ENCODE measurements at regions not wholly inside any gene's neighbourhood (a gene's known extent, or its start where the extent isn't known, plus 50 kb on each side); places are given as distances from the start of the nearest gene placed in this dataset.

- Histone ChIP-seq H3K9me3 (ENCODE audit: control insufficient read depth, low read length) (no peaks in the 10 kb centered on the region), H3K36me3 (ENCODE audit: control insufficient read depth, insufficient read depth, low read length) (no peaks in the 10 kb centered on the region), H3K27ac (ENCODE audit: insufficient read depth, low read length, poor library complexity, severe bottlenecking) (no peak overlapping the region)
These were observed 643.6 kb downstream of the HS3ST4 start for GRCh38 chr16:26335236-26335853.

DNA sequence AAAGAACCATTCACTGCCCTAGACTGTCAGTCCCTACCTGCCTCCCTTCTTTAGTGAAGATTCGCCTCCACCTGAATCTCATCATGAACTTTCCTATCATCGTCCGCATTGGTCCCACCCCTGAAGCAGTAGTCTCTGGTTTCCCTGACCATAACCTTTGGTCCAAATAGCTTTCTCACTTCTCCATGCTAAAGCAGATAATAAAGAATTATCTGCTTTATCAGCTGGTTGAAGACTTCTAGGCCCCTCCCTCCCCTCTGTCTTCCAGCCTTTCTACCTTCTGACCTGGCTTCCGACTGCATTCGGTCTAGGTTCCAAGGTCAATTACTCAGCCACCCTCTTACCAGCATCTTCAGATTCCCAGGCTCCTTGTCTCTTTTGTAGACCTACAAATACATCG is 650.9 kb downstream of the HS3ST4 start:
- H3K4me1 ChIP-seq (ENCODE audit: control insufficient read depth, insufficient read depth, low read length, poor library complexity, severe bottlenecking): no peaks in the 10 kb centered on the region
- no peak overlapping the region for H3K4me3 ChIP-seq (ENCODE audit: insufficient read depth, low read depth, low read length, poor library complexity, severe bottlenecking)
- H3K9me3 ChIP-seq (ENCODE audit: control insufficient read depth, low read length): no peaks in the 10 kb centered on the region
- H3K36me3 ChIP-seq (ENCODE audit: control insufficient read depth, insufficient read depth, low read length): no peaks in the 10 kb centered on the region
- DNase-seq: no peak
- H3K27me3 ChIP-seq (replicated peaks; ENCODE audit: control insufficient read depth, insufficient read depth, low read length, poor library complexity, severe bottlenecking): no peaks in the 10 kb centered on the region
- no peak overlapping the region for H3K27ac ChIP-seq (ENCODE audit: insufficient read depth, low read length, poor library complexity, severe bottlenecking)

More at GRCh38 chr16:26335236-26335853, 643.6 kb downstream of the HS3ST4 start:
- DNase-seq: no peak
- no peaks in the 10 kb centered on the region for H3K27me3 ChIP-seq (replicated peaks; ENCODE audit: control insufficient read depth, insufficient read depth, low read length, poor library complexity, severe bottlenecking)
- H3K4me1 ChIP-seq (ENCODE audit: control insufficient read depth, insufficient read depth, low read length, poor library complexity, severe bottlenecking): no peaks in the 10 kb centered on the region
- no peak overlapping the region for H3K4me3 ChIP-seq (ENCODE audit: insufficient read depth, low read depth, low read length, poor library complexity, severe bottlenecking)

- Histone ChIP-seq H3K27me3 (replicated peaks; ENCODE audit: control insufficient read depth, insufficient read depth, low read length, poor library complexity, severe bottlenecking) (no peaks in the 10 kb centered on the region), H3K27ac (ENCODE audit: insufficient read depth, low read length, poor library complexity, severe bottlenecking) (no peak overlapping the region), H3K9me3 (ENCODE audit: control insufficient read depth, low read length) (no peaks in the 10 kb centered on the region), H3K36me3 (ENCODE audit: control insufficient read depth, insufficient read depth, low read length) (no peaks in the 10 kb centered on the region), H3K4me1 (ENCODE audit: control insufficient read depth, insufficient read depth, low read length, poor library complexity, severe bottlenecking) (no peaks in the 10 kb centered on the region), H3K4me3 (ENCODE audit: insufficient read depth, low read depth, low read length, poor library complexity, severe bottlenecking) (no peak overlapping the region)
- no peak for DNase-seq
These were observed 652.5 kb downstream of the HS3ST4 start for GRCh38 chr16:26344240-26344776.

DNA sequence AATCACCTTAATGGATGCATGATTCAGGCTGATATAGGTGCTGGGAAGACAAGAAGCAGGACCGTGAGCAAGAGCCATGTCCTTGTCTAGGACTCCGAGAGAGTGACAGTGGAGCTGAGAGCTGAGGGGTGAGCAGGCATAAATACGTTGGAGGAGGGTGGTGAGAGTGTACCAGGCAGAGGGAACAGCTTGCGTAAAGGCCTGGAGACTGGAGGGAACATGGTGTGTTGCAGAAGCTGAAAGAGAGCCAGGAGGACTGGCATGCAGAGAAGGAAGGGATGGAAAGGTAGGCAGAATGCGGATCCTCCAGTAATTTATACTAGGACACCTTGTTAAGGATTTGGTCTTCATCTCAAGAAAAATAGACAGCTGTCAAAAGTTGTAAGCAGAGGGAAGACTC is 653.2 kb downstream of the HS3ST4 start:
- Histone ChIP-seq H3K36me3 (ENCODE audit: control insufficient read depth, insufficient read depth, low read length) (no peaks in the 10 kb centered on the region), H3K27me3 (replicated peaks; ENCODE audit: control insufficient read depth, insufficient read depth, low read length, poor library complexity, severe bottlenecking) (no peaks in the 10 kb centered on the region), H3K9me3 (ENCODE audit: control insufficient read depth, low read length) (no peaks in the 10 kb centered on the region), H3K27ac (ENCODE audit: insufficient read depth, low read length, poor library complexity, severe bottlenecking) (no peak overlapping the region), H3K4me3 (ENCODE audit: insufficient read depth, low read depth, low read length, poor library complexity, severe bottlenecking) (no peak overlapping the region), H3K4me1 (ENCODE audit: control insufficient read depth, insufficient read depth, low read length, poor library complexity, severe bottlenecking) (no peaks in the 10 kb centered on the region)
- no peak for DNase-seq

DNA sequence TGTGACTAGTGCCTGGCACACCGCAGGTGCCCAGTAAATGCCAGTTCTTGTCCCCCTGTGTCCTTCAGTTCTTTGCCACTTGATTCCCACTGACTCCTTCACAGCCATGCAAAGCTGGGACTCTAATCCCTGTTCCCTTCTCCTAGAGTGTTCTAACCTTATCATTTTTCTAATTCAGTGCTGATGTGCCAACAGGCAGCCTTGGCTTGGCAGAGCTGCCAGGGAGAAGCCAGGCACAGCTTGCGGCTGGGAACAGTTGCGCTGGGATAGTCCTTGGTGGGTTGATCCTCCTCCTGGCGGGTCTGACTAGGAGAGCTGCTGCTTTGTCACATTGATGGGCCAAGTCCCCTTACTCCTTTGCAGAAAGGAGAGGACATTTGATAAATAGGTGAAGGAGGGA is 654.2 kb downstream of the HS3ST4 start:
- Histone ChIP-seq H3K4me1 (ENCODE audit: control insufficient read depth, insufficient read depth, low read length, poor library complexity, severe bottlenecking) (no peaks in the 10 kb centered on the region), H3K27me3 (replicated peaks; ENCODE audit: control insufficient read depth, insufficient read depth, low read length, poor library complexity, severe bottlenecking) (no peaks in the 10 kb centered on the region), H3K9me3 (ENCODE audit: control insufficient read depth, low read length) (no peaks in the 10 kb centered on the region), H3K4me3 (ENCODE audit: insufficient read depth, low read depth, low read length, poor library complexity, severe bottlenecking) (no peak overlapping the region), H3K36me3 (ENCODE audit: control insufficient read depth, insufficient read depth, low read length) (no peaks in the 10 kb centered on the region), H3K27ac (ENCODE audit: insufficient read depth, low read length, poor library complexity, severe bottlenecking) (no peak overlapping the region)
- no peak for DNase-seq

- H3K36me3 ChIP-seq (ENCODE audit: control insufficient read depth, insufficient read depth, low read length): no peaks in the 10 kb centered on the region
- no peaks in the 10 kb centered on the region for H3K4me1 ChIP-seq (ENCODE audit: control insufficient read depth, insufficient read depth, low read length, poor library complexity, severe bottlenecking)
- H3K4me3 ChIP-seq (ENCODE audit: insufficient read depth, low read depth, low read length, poor library complexity, severe bottlenecking): no peak overlapping the region
- no peaks in the 10 kb centered on the region for H3K9me3 ChIP-seq (ENCODE audit: control insufficient read depth, low read length)
- no peak for DNase-seq
- H3K27me3 ChIP-seq (replicated peaks; ENCODE audit: control insufficient read depth, insufficient read depth, low read length, poor library complexity, severe bottlenecking): no peaks in the 10 kb centered on the region
- H3K27ac ChIP-seq (ENCODE audit: insufficient read depth, low read length, poor library complexity, severe bottlenecking): no peak overlapping the region
These were observed 656.3 kb downstream of the HS3ST4 start for GRCh38 chr16:26348095-26348494.

- Histone ChIP-seq H3K36me3 (ENCODE audit: control insufficient read depth, insufficient read depth, low read length) (no peaks in the 10 kb centered on the region), H3K4me3 (ENCODE audit: insufficient read depth, low read depth, low read length, poor library complexity, severe bottlenecking) (no peak overlapping the region), H3K27ac (ENCODE audit: insufficient read depth, low read length, poor library complexity, severe bottlenecking) (no peak overlapping the region), H3K9me3 (ENCODE audit: control insufficient read depth, low read length) (no peaks in the 10 kb centered on the region), H3K4me1 (ENCODE audit: control insufficient read depth, insufficient read depth, low read length, poor library complexity, severe bottlenecking) (no peaks in the 10 kb centered on the region), H3K27me3 (replicated peaks; ENCODE audit: control insufficient read depth, insufficient read depth, low read length, poor library complexity, severe bottlenecking) (no peaks in the 10 kb centered on the region)
- DNase-seq: no peak
These were observed 669.1 kb downstream of the HS3ST4 start for GRCh38 chr16:26360867-26361266.

DNA sequence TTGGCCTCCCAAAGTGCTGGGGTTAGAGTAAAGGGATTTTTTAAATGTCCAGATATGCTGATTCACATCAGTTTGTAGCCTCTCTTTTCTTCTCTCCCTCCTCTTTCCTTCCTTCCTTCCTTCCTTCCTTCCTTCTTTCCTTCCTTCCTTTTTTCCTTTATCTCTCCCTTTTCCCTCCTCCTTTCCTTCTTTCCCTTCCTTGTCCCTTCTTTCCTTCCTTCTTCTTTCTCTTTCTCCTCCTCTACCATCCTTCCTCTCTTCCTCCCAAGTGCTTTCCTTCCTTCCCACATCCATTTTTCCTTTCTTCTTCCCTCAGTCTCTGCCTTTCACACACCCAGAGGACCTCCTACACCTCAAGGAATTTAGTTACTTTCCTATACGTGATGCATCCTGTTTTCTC is 671.8 kb downstream of the HS3ST4 start:
- Histone ChIP-seq H3K36me3 (ENCODE audit: control insufficient read depth, insufficient read depth, low read length) (no peaks in the 10 kb centered on the region), H3K4me1 (ENCODE audit: control insufficient read depth, insufficient read depth, low read length, poor library complexity, severe bottlenecking) (no peaks in the 10 kb centered on the region), H3K4me3 (ENCODE audit: insufficient read depth, low read depth, low read length, poor library complexity, severe bottlenecking) (no peak overlapping the region), H3K27me3 (replicated peaks; ENCODE audit: control insufficient read depth, insufficient read depth, low read length, poor library complexity, severe bottlenecking) (no peaks in the 10 kb centered on the region), H3K9me3 (ENCODE audit: control insufficient read depth, low read length) (no peaks in the 10 kb centered on the region), H3K27ac (ENCODE audit: insufficient read depth, low read length, poor library complexity, severe bottlenecking) (no peak overlapping the region)
- no peak for DNase-seq

DNA sequence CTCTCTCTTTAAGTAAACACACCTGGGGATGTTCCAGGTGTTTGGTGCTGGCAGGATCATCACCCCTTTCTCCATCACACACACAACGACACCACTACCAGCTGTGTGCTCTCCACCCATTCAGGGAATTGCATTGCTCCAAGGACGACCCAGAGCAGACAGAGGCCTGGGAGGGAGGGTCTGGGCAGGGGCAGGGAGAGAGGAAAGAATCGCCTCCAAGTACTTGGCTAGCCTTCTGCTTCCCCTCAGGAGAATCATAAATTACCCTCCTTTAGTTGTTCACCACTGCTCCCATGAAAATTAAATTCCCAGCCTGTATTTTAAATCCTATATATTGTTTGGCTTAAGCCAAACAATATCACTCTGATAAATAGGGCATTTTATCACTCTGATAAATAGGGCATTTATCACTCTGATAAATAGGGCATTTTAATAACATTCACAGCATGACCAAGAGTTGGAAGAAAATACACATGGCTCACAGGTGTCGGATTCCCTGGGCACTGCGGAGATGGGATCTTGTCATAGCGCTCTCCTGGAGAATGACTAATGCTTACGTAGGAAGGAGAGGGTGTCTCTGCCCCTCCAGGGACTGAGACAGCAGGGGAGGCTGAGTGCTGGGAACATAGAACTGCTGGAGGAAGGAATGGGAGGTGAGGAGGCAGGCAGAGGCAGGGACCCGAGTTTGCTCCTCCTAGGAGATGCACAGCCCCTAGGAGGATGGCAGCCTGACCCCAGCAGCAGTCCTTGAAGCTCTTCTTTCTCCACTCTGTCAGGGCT is 673.6 kb downstream of the HS3ST4 start:
- DNase-seq: no peak
- Histone ChIP-seq H3K4me3 (ENCODE audit: insufficient read depth, low read depth, low read length, poor library complexity, severe bottlenecking) (no peak overlapping the region), H3K27ac (ENCODE audit: insufficient read depth, low read length, poor library complexity, severe bottlenecking) (no peak overlapping the region), H3K9me3 (ENCODE audit: control insufficient read depth, low read length) (no peaks in the 10 kb centered on the region), H3K36me3 (ENCODE audit: control insufficient read depth, insufficient read depth, low read length) (no peaks in the 10 kb centered on the region), H3K27me3 (replicated peaks; ENCODE audit: control insufficient read depth, insufficient read depth, low read length, poor library complexity, severe bottlenecking) (no peaks in the 10 kb centered on the region), H3K4me1 (ENCODE audit: control insufficient read depth, insufficient read depth, low read length, poor library complexity, severe bottlenecking) (no peaks in the 10 kb centered on the region)

DNA sequence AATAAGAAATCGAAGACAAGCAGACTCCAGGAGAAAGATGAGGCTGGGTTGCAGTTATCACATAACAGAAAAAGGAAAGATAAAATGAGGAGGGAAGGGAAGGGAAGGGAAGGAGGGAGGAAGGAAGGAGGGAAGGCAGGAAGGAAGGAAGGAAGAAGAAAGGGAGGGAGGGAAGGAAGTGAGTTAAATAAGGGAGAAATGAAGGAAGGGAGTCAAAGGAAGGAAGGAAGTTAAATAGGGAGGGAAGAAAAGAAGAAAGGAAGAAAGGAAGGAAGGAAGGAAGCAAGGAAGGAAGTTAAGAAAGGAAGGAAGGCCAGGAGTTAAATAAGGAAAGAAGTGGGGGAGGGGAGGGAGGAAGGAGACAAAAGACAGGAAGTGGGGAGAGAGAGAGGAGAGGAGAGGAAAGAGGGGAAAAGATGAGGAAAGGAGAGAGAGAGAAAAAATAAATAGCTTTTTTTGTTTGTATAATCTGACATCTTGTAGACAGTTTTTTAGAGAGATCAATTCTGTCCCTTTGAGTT is 679.6 kb downstream of the HS3ST4 start:
- no peaks in the 10 kb centered on the region for H3K4me1 ChIP-seq (ENCODE audit: control insufficient read depth, insufficient read depth, low read length, poor library complexity, severe bottlenecking)
- H3K4me3 ChIP-seq (ENCODE audit: insufficient read depth, low read depth, low read length, poor library complexity, severe bottlenecking): no peak overlapping the region
- H3K9me3 ChIP-seq (ENCODE audit: control insufficient read depth, low read length): no peaks in the 10 kb centered on the region
- H3K27ac ChIP-seq (ENCODE audit: insufficient read depth, low read length, poor library complexity, severe bottlenecking): no peak overlapping the region
- no peaks in the 10 kb centered on the region for H3K36me3 ChIP-seq (ENCODE audit: control insufficient read depth, insufficient read depth, low read length)
- H3K27me3 ChIP-seq (replicated peaks; ENCODE audit: control insufficient read depth, insufficient read depth, low read length, poor library complexity, severe bottlenecking): no peaks in the 10 kb centered on the region
- no peak for DNase-seq

Measured in effector memory CD4-positive, alpha-beta T cell (primary cell).